ENCODE measurements at regions not wholly inside any gene's neighbourhood (a gene's known extent, or its start where the extent isn't known, plus 50 kb on each side); places are given as distances from the start of the nearest gene placed in this dataset.

DNA sequence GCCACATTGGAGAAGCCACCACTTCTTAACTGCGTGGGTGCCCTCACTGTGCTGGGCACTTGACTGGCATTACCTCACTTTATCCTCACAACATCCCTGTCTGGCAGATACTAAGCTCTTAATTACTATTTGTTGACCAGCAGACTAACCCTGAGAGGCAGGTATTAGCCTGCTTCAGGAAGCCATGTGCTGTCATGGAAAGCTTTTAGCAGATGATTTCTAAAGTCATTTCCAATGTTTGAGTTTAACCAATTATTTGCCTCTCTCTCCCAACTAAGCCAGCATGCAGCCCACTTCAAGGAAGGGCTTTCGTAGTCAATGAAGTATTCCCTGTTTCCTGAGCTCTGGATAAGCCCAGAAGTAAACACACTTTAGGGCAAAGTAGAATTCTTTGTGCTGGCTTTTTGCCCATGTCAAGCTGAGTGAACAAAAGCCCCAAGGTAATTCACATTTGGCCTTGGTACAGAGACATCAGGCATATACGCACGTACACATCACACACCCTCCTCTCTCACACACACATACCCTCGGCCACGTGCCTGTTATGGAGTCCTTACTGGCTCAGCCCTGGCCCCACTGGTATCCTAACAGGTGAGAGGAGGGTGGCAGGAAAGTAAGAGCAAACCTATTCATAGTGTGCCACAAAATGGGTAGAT lies 108.6 kb downstream of the C1D start:
- no peak for TF ChIP-seq Cebpa-rat (IDR thresholded peaks at IDR 0.05)
- Histone ChIP-seq H3K4me1 (no peaks in the 10 kb centered on the region), H3K9me3 (peaks cover 8% of the 10 kb centered on the region), H3K4me2 (no peak overlapping the region), H3K27ac (no peak overlapping the region), H3K4me3 (no peak overlapping the region), H3K9ac (no peak overlapping the region), H3K27me3 (no peaks in the 10 kb centered on the region), H3K36me3 (no peaks in the 10 kb centered on the region), H4K20me1 (no peaks in the 10 kb centered on the region)

DNA sequence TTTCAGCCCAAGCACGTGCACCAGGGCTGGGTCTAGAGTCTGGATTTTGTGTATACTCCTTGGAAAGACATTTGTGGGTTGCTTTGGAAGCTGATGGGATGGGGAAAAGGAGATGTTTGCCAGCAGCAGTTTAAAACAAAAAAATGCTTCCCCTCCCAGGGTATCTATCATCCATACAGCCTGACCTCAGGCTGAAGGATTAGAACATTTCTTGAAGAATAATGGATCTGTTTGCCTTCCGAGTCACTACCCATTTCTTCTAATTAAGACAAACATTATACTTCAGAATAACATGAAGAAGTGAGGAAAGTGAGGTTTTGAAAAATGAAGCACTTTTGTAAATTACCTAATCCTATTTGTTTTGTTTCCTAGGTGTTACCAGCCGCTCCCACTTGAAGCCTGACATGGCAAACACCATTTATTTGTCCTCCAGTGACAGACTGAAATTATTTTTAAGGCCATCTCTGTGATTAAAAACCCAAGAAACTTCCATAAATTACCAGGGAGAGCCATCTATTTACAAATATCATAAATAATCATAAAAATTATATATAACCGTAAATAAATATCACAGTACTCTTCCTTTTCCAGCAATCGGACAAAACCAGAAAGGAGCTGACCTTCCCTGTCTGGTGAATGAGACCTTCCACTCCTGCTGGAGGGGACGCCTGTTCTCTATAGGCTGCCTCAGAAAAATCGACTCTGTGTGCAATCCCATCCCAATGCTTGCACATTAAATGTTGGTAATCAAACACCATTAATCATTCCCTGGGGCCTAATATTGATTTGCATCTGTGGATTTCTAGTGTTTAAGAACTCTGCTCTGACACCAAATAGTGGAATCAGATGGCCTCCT lies 106.8 kb downstream of the C1D start:
- Histone ChIP-seq H3K9me3 (peaks cover 8% of the 10 kb centered on the region), H4K20me1 (no peaks in the 10 kb centered on the region), H3K4me3 (no peak overlapping the region), H3K27ac (no peak overlapping the region), H3K9ac (no peak overlapping the region), H3K36me3 (no peaks in the 10 kb centered on the region), H3K4me1 (no peaks in the 10 kb centered on the region), H3K27me3 (no peaks in the 10 kb centered on the region), H3K4me2 (no peak overlapping the region)
- no peak for TF ChIP-seq Cebpa-rat (IDR thresholded peaks at IDR 0.05)

DNA sequence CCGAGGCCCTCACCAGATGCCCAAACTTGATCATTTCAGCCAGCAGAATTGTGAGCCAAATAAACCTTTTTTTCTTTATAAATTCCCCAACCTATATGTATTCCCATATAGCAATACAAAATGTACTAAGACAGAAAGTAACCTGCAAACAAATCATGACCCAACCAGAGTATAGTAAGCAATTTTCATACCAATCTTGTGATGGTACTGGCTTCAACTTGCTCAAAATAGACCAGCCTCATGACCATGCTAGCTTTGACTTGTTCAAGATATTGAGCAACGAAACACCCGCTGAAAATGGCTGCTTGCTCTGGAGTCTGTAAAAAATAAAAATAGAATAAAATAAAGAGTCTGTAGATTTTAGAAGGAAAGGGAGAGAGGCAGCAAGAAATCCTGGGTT lies 97.6 kb downstream of the C1D start:
- Histone ChIP-seq H3K4me2 (no peak overlapping the region), H3K27me3 (no peaks in the 10 kb centered on the region), H4K20me1 (no peaks in the 10 kb centered on the region), H3K4me1 (no peaks in the 10 kb centered on the region), H3K36me3 (no peaks in the 10 kb centered on the region), H3K9ac (no peak overlapping the region), H3K27ac (no peak overlapping the region), H3K4me3 (no peak overlapping the region), H3K9me3 (no peaks in the 10 kb centered on the region)
- TF ChIP-seq Cebpa-rat (IDR thresholded peaks at IDR 0.05), result no peak

DNA sequence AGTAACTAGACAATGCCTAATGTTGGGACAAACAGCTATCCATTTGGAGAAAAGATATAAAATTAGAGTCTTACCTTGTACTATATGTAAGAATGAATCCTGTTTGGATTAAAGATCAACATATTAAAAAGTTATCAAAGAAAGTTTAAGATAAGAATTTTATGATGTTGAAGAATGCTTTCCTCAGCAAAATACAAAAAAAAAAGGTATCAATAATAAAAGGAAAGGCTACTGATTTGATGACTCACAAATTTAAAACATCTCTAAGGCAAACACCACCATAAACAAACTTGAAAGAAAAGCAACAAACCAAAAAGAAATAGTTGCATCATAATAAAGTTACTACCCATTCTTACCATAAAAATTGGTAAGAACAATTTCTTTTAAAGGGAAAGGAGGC lies 92.7 kb downstream of the C1D start:
- Histone ChIP-seq H3K36me3 (no peaks in the 10 kb centered on the region), H3K4me2 (no peak overlapping the region), H3K4me3 (no peak overlapping the region), H3K4me1 (peaks cover 6% of the 10 kb centered on the region; the same call in 1 of the 2 replicates), H3K9me3 (no peaks in the 10 kb centered on the region), H3K9ac (no peak overlapping the region), H3K27me3 (no peaks in the 10 kb centered on the region), H3K27ac (no peak overlapping the region), H4K20me1 (no peaks in the 10 kb centered on the region)
- TF ChIP-seq Cebpa-rat (IDR thresholded peaks at IDR 0.05), result no peak

DNA sequence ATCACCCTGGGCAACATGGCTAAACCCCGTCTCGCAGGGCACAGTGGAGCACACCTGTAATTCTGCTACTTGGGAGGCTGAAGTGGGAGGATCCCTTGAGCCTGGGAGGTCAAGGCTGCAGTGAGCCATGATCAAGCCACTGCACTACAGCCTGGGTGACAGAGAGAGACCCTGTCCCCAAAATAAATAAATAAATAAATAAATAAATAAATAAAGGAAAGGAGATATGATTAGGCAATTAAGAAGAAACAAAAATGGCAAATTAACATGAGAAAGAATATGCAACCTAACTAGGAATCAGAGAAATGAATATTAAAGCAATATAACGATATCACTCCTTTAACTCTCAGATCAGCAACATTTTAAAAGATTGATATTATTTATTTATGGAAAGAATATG lies 92.3 kb downstream of the C1D start:
- Histone ChIP-seq H3K4me1 (peaks cover 6% of the 10 kb centered on the region; the same call in 1 of the 2 replicates), H3K27me3 (no peaks in the 10 kb centered on the region), H3K9me3 (no peaks in the 10 kb centered on the region), H3K4me3 (no peak overlapping the region), H3K27ac (no peak overlapping the region), H4K20me1 (no peaks in the 10 kb centered on the region), H3K9ac (no peak overlapping the region), H3K4me2 (no peak overlapping the region), H3K36me3 (no peaks in the 10 kb centered on the region)
- no peak for TF ChIP-seq Cebpa-rat (IDR thresholded peaks at IDR 0.05)

DNA sequence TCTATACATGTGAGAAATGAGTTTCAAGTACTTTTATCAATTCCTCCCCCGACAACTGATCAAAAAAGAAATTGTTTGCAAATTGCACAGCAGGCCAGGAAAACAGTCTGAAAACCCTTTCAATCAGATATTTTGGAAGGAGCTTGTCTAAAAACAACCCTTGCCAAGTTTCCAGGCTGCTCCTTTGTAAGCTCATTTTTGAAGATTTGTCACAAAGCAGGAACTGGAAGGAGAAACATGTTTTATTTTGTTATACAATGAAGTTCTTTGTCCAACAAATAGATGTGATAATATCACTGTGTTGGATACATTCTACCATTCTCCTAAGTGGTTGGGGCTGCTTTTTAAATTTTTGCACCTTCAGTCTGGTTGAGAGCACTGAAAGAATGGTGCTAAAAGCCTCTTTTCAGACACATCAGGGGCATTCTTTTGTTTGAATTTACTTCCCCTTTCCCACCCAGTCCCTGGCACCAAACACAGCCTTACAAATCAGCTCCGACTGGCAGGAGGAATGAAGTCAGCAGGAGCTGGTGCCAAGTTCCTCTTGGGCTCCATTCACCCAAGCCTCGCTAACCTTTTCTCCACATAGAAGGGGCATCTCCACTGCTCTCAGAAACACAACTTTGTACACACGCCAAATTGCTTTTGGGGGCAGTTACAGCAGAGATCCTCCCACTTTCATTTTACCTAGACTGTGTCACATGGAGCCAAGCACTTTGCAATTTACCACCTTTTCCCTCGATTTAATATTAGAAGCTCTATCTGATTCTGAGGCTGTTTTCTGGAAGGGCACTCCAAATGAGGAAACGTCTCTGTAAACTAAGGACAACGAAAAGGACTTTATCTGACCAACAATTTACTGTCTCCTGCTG lies 88.0 kb downstream of the C1D start:
- Histone ChIP-seq H3K4me2 (no peak overlapping the region; the same call in 1 of the 2 replicates), H3K9me3 (no peaks in the 10 kb centered on the region), H3K27ac (no peak overlapping the region), H4K20me1 (no peaks in the 10 kb centered on the region), H3K36me3 (no peaks in the 10 kb centered on the region), H3K9ac (no peak overlapping the region), H3K4me1 (peaks cover 6% of the 10 kb centered on the region; the same call in 1 of the 2 replicates), H3K27me3 (no peaks in the 10 kb centered on the region), H3K4me3 (no peak overlapping the region)
- no peak for TF ChIP-seq Cebpa-rat (IDR thresholded peaks at IDR 0.05)

DNA sequence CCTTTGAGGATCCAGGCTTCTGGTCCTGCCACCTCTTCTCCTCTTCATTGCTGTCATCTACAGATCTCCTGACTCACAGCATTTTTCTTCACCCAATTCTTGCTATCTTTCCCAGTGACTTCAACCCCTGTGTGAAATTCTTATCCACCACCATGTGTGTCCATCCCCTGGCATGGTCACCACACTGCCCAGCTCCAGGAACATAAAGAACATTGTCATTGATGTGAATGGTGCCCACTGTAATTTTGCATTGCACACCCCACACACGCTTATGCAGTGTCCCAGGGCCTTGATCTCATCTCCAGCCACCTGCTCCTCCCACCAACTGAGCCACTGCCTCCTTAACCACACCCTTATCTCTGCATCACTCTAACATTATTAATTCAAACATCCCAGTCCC lies 85.3 kb downstream of the C1D start:
- H3K4me3 ChIP-seq, result no peak overlapping the region
- no peaks in the 10 kb centered on the region for H3K9me3 ChIP-seq
- no peaks in the 10 kb centered on the region for H3K4me1 ChIP-seq
- H3K36me3 ChIP-seq, result no peaks in the 10 kb centered on the region
- no peak for TF ChIP-seq Cebpa-rat (IDR thresholded peaks at IDR 0.05)
- H3K4me2 ChIP-seq, result no peak overlapping the region
- no peaks in the 10 kb centered on the region for H4K20me1 ChIP-seq
- H3K9ac ChIP-seq, result no peak overlapping the region
- no peak overlapping the region for H3K27ac ChIP-seq
- no peaks in the 10 kb centered on the region for H3K27me3 ChIP-seq

DNA sequence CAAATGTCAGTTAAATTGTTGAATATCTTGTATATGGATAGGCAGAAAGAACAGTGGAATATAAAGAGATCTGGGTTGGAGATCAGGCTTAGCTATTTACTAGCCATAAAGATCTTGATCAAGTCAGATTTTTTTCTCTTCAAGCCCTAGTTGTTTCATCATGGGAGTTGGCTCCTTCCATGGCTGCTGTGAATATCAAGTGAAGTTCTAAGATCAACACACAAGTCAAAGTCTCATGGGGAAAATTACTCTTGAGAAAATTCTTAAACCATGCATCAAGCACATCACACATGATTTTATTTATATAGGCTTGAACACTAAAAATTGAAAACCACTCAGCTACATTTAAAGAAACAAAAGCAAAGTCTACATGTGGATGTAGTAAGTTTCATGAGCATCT lies 79.8 kb downstream of the C1D start:
- Histone ChIP-seq H3K4me1 (no peaks in the 10 kb centered on the region), H3K4me2 (no peak overlapping the region), H3K36me3 (no peaks in the 10 kb centered on the region), H4K20me1 (no peaks in the 10 kb centered on the region), H3K9me3 (no peaks in the 10 kb centered on the region), H3K9ac (no peak overlapping the region), H3K27ac (no peak overlapping the region), H3K27me3 (no peaks in the 10 kb centered on the region), H3K4me3 (no peak overlapping the region)
- no peak for TF ChIP-seq Cebpa-rat (IDR thresholded peaks at IDR 0.05)

DNA sequence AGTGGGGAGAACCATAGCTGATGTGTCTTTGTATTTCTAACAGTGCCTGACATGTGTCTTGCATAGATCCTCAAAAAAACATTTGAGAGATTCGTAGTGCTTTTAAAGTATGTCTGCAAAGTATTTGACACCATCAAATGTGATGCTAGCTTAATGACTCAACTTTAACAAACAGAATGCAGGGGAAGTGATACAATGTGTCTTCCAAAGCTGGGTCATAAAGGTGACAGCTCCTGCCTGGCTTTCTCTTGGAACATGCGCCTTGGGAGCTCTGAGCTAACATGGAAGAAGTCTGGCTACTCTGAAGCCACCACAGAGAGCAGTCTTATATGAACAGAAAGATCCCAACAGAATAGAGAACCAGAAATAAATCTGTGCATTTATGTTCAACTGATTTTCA lies 78.2 kb downstream of the C1D start:
- H4K20me1 ChIP-seq, result no peaks in the 10 kb centered on the region
- no peak for TF ChIP-seq Cebpa-rat (IDR thresholded peaks at IDR 0.05)
- H3K9ac ChIP-seq, result no peak overlapping the region
- no peak overlapping the region for H3K27ac ChIP-seq
- no peaks in the 10 kb centered on the region for H3K9me3 ChIP-seq
- no peak overlapping the region for H3K4me2 ChIP-seq
- H3K4me3 ChIP-seq, result no peak overlapping the region
- H3K27me3 ChIP-seq, result no peaks in the 10 kb centered on the region
- H3K4me1 ChIP-seq, result no peaks in the 10 kb centered on the region
- no peaks in the 10 kb centered on the region for H3K36me3 ChIP-seq

DNA sequence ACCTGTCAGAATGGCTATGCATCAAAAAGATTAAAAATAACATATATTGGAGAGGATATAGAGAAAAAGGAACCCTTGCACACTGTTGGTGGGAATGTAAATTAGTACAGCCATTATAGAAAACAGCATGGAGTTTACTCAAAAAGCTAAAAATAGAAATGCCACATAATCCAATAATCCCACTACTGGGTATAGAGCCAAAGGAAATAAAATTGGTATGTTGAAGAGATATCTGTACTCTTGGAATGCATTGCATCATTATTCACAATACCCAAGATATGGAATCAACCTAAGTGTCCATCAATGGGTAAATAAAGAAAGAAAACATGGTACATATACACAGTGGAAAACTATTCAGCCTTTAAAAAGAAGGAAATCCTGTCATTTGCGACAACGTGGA lies 77.2 kb downstream of the C1D start:
- Histone ChIP-seq H3K4me2 (no peak overlapping the region), H3K27ac (no peak overlapping the region), H3K4me3 (no peak overlapping the region), H3K27me3 (no peaks in the 10 kb centered on the region), H4K20me1 (no peaks in the 10 kb centered on the region), H3K4me1 (no peaks in the 10 kb centered on the region), H3K9me3 (no peaks in the 10 kb centered on the region), H3K9ac (no peak overlapping the region), H3K36me3 (no peaks in the 10 kb centered on the region)
- TF ChIP-seq Cebpa-rat (IDR thresholded peaks at IDR 0.05), result no peak

Measured in BLaER1 (cell line).